Mesothelial cell of epicardium (in vitro differentiated cells): ENCODE measurements at regions not wholly inside any gene's neighbourhood (a gene's known extent, or its start where the extent isn't known, plus 50 kb on each side); places are given as distances from the start of the nearest gene placed in this dataset.

Source experiments
- DNase-seq, 2 experiments: peaks; one replicate each; pipeline ENCODE4 v3.0.0; 2021; ENCODE audit warnings: low spot score in 2 of 2; ENCODE audit not compliant: unreplicated experiment in 2 of 2
- H3K27ac Mint-ChIP-seq: 2 replicates; pipeline ENCODE4 v1.8.0; 2021; ENCODE audit warnings: mixed read lengths
- H3K27me3 Mint-ChIP-seq: 2 replicates; pipeline ENCODE4 v1.8.0; 2021; ENCODE audit warnings: low read depth, mixed read lengths
- H3K36me3 Mint-ChIP-seq: 2 replicates; pipeline ENCODE4 v1.8.0; 2021; ENCODE audit warnings: mixed read lengths
- H3K4me1 Mint-ChIP-seq: 2 replicates; pipeline ENCODE4 v1.8.0; 2021; ENCODE audit warnings: mixed read lengths
- H3K4me3 Mint-ChIP-seq: 2 replicates; pipeline ENCODE4 v1.8.0; 2021; ENCODE audit warnings: mild to moderate bottlenecking, moderate library complexity, mixed read lengths
- H3K9me3 Mint-ChIP-seq: 2 replicates; pipeline ENCODE4 v1.8.0; 2021; ENCODE audit warnings: mixed read lengths
- CTCF ChIP-seq: fragments of 200-600 bp; sonication (generic); IDR thresholded peaks from one replicate; pipeline ENCODE4 v1.5.0; 2021; ENCODE audit warnings: antibody characterized with exemption; ENCODE audit not compliant: unreplicated experiment

- no peaks in the 10 kb centered on the region for H3K36me3 Mint-ChIP-seq
- no peak overlapping the region for H3K4me3 Mint-ChIP-seq
- DNase-seq, result no peak
- peaks cover 29% of the 10 kb centered on the region for H3K9me3 Mint-ChIP-seq
- H3K27me3 Mint-ChIP-seq, result no peaks in the 10 kb centered on the region
- H3K27ac Mint-ChIP-seq, result no peak overlapping the region
- no peak for TF ChIP-seq CTCF
- no peaks in the 10 kb centered on the region for H3K4me1 Mint-ChIP-seq
Observed at GRCh38 chrX:95076449-95076848, 1402.4 kb downstream of the FAM133A start.

- H3K36me3 Mint-ChIP-seq, result no peaks in the 10 kb centered on the region
- no peak for DNase-seq
- H3K4me3 Mint-ChIP-seq, result no peak overlapping the region
- H3K9me3 Mint-ChIP-seq, result no peaks in the 10 kb centered on the region
- H3K27ac Mint-ChIP-seq, result no peak overlapping the region
- no peak for TF ChIP-seq CTCF
- no peaks in the 10 kb centered on the region for H3K27me3 Mint-ChIP-seq
- no peaks in the 10 kb centered on the region for H3K4me1 Mint-ChIP-seq
Observed at GRCh38 chrX:95101851-95102390, 1427.9 kb downstream of the FAM133A start.

GRCh38 chrX:95117556-95117955, 1443.5 kb downstream of the FAM133A start:
- DNase-seq, result no peak
- TF ChIP-seq CTCF, result no peak
- Mint-ChIP-seq H3K27ac (no peak overlapping the region), H3K4me3 (no peak overlapping the region), H3K36me3 (no peaks in the 10 kb centered on the region), H3K9me3 (peaks cover 39% of the 10 kb centered on the region), H3K27me3 (no peaks in the 10 kb centered on the region), H3K4me1 (no peaks in the 10 kb centered on the region)

- no peak overlapping the region for H3K27ac Mint-ChIP-seq
Observed at GRCh38 chrX:95145848-95146490, 1472.0 kb downstream of the FAM133A start.

GRCh38 chrX:95152810-95153209, 1478.8 kb downstream of the FAM133A start:
- TF ChIP-seq CTCF, result no peak
- Mint-ChIP-seq H3K4me3 (no peak overlapping the region), H3K9me3 (peaks cover 6% of the 10 kb centered on the region), H3K36me3 (no peaks in the 10 kb centered on the region), H3K4me1 (no peaks in the 10 kb centered on the region), H3K27ac (no peak overlapping the region), H3K27me3 (no peaks in the 10 kb centered on the region)
- DNase-seq, result no peak

More at GRCh38 chrX:95145848-95146490, 1472.0 kb downstream of the FAM133A start:
- H3K9me3 Mint-ChIP-seq, result peaks cover 16% of the 10 kb centered on the region
- TF ChIP-seq CTCF, result no peak
- no peaks in the 10 kb centered on the region for H3K4me1 Mint-ChIP-seq
- no peaks in the 10 kb centered on the region for H3K36me3 Mint-ChIP-seq
- no peak overlapping the region for H3K4me3 Mint-ChIP-seq
- no peak for DNase-seq
- H3K27me3 Mint-ChIP-seq, result no peaks in the 10 kb centered on the region
